A673 (cell line): ENCODE measurements at regions not wholly inside any gene's neighbourhood (a gene's known extent, or its start where the extent isn't known, plus 50 kb on each side); places are given as distances from the start of the nearest gene placed in this dataset.

ENCODE experiments used
- BruUV-seq: library from RNA; stranded (reverse); fragments of 400-500 nt; replicated peaks from 2 replicates; lab custom pipeline; 2021; lab: Mats Ljungman, UMichigan
- CTCF ChIA-PET: fragments of 300-600 bp; sonication (Branson Sonifier 250); formaldehyde crosslinking; loops from one replicate; lab custom pipeline; 2022; ENCODE audit warnings: antibody characterized with exemption; lab: Charles Lee
- POLR2A ChIA-PET: fragments of 300-600 bp; sonication (Branson Sonifier 250); formaldehyde crosslinking; loops from one replicate; lab custom pipeline; 2022; ENCODE audit warnings: antibody characterized with exemption; ENCODE audit not compliant: low non-redundant PET; lab: Charles Lee
- DNase-seq: peaks from one replicate; pipeline ENCODE4 v3.0.0-alpha.2; 2015; ENCODE audit warnings: low spot score
- H3K27ac ChIP-seq: fragments of 200-600 bp; sonication (generic); 2 replicates; pipeline ENCODE4 v1.5.1; 2016; ENCODE audit warnings: mixed run types, low read depth, mild to moderate bottlenecking, mixed read lengths, antibody characterized with exemption, low read length; ENCODE audit not compliant: poor library complexity, severe bottlenecking
- H3K27me3 ChIP-seq: fragments of 200-600 bp; sonication (generic); replicated peaks from 2 replicates; pipeline ENCODE4 v1.6.1; 2017; ENCODE audit warnings: mixed run types, low read depth, mild to moderate bottlenecking, mixed read lengths, antibody characterized with exemption, low read length; ENCODE audit not compliant: insufficient read depth, poor library complexity
- H3K36me3 ChIP-seq: fragments of 200-600 bp; sonication (generic); 2 replicates; pipeline ENCODE4 v1.6.1; 2016; ENCODE audit warnings: mixed run types, mild to moderate bottlenecking, mixed read lengths, antibody characterized with exemption, low read length; ENCODE audit not compliant: insufficient read depth, poor library complexity, severe bottlenecking
- H3K4me1 ChIP-seq: fragments of 200-600 bp; sonication (generic); 2 replicates; pipeline ENCODE4 v1.6.1; 2017; ENCODE audit warnings: mixed run types, mild to moderate bottlenecking, mixed read lengths, antibody characterized with exemption, low read length; ENCODE audit not compliant: insufficient read depth, poor library complexity, severe bottlenecking
- H3K4me3 ChIP-seq: fragments of 200-600 bp; sonication (generic); 2 replicates; pipeline ENCODE4 v1.5.1; 2016; ENCODE audit warnings: low read depth, mixed run types, mild to moderate bottlenecking, mixed read lengths, low read length; ENCODE audit not compliant: poor library complexity, severe bottlenecking
- H3K9me3 ChIP-seq: fragments of 200-600 bp; sonication (generic); 2 replicates; pipeline ENCODE4 v1.6.1; 2016; ENCODE audit warnings: mixed run types, low read depth, mild to moderate bottlenecking, mixed read lengths, antibody characterized with exemption, low read length; ENCODE audit not compliant: poor library complexity, severe bottlenecking
- EZH2 ChIP-seq: fragments of 200-600 bp; sonication (generic); IDR thresholded peaks from 2 replicates; pipeline ENCODE4 v1.6.1; 2017; ENCODE audit warnings: borderline replicate concordance, low read depth, mild to moderate bottlenecking, mixed read lengths, antibody characterized with exemption, low read length; ENCODE audit not compliant: poor library complexity, severe bottlenecking
- intact Hi-C: fragments of 100-400 bp; cut with micrococcal nuclease; formaldehyde crosslinking; loops from one replicate; pipeline ENCODE4 v1.10.0; 2022; ENCODE audit not compliant: unreplicated experiment
- TF ChIP-seq, protein P1 (sequence below): fragments of 300-800, 200-600 bp; sonication (generic); conservative IDR thresholded peaks from 2 replicates; pipeline ENCODE4 v1.5.1; 2017; ENCODE audit warnings: low read depth, mild to moderate bottlenecking, antibody characterized with exemption, low read length, moderate library complexity, mixed read lengths

DNA sequence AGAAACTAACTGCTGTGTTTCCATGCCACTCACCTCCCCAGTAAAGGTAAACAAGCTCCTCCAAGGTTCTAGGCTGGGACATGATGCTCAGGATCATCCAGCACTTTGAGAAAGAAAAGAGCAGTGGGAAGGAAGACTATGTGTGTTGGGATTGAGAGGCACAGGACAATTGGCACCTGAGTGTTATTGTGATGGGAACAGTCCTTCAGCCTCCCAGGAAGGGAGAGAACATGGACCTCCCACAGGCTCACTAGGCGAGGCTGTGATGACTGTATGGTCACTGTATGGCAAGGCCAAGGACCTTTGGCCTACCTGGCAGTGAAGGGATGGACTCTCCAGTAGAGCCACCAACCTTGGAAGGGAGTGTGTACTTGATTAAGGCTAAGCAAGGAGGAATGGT lies 123.2 kb upstream of the UNC5B start:
- intact Hi-C loops = no loop called here
- CTCF ChIA-PET = no interaction called here

DNA sequence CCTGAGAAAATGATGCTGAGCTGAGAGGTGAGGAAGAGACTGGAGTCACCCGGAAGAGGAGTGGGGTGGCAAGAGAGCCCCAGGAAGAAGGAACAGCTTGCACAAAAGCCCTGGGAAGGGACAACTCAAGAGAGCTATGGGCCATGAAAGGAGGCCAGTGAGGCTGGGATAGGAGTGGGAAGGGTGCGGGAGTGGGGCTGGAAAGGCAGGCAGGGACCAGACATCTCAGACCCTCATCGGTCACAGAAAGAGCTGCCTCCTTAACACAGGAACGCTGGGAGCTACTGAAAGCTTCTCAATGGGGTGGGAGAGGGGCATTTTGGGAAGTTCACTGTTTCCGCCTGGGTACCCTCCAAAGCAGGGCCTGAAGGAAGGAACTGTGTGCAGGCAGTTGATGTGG lies 122.0 kb upstream of the UNC5B start:
- Histone ChIP-seq H3K27ac (no peak overlapping the region), H3K9me3 (no peaks in the 10 kb centered on the region), H3K36me3 (no peaks in the 10 kb centered on the region), H3K4me3 (no peak overlapping the region), H3K27me3 (no peaks in the 10 kb centered on the region), H3K4me1 (no peaks in the 10 kb centered on the region)
- CTCF ChIA-PET = no interaction called here
- intact Hi-C loops = no loop called here
- POLR2A ChIA-PET = no interaction called here
- TF ChIP-seq, protein P1, sequence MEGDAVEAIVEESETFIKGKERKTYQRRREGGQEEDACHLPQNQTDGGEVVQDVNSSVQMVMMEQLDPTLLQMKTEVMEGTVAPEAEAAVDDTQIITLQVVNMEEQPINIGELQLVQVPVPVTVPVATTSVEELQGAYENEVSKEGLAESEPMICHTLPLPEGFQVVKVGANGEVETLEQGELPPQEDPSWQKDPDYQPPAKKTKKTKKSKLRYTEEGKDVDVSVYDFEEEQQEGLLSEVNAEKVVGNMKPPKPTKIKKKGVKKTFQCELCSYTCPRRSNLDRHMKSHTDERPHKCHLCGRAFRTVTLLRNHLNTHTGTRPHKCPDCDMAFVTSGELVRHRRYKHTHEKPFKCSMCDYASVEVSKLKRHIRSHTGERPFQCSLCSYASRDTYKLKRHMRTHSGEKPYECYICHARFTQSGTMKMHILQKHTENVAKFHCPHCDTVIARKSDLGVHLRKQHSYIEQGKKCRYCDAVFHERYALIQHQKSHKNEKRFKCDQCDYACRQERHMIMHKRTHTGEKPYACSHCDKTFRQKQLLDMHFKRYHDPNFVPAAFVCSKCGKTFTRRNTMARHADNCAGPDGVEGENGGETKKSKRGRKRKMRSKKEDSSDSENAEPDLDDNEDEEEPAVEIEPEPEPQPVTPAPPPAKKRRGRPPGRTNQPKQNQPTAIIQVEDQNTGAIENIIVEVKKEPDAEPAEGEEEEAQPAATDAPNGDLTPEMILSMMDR = no peak
- no peak for TF ChIP-seq EZH2
- no peak for DNase-seq
- BruUV-seq = no TSS peak

More for the DNA sequence above, 123.2 kb upstream of the UNC5B start:
- POLR2A ChIA-PET = no interaction called here
- no peaks in the 10 kb centered on the region for H3K36me3 ChIP-seq
- BruUV-seq = no TSS peak
- no peak overlapping the region for H3K27ac ChIP-seq
- no peaks in the 10 kb centered on the region for H3K4me1 ChIP-seq
- no peak overlapping the region for H3K4me3 ChIP-seq
- no peaks in the 10 kb centered on the region for H3K9me3 ChIP-seq
- TF ChIP-seq, protein P1 = no peak
- TF ChIP-seq EZH2 = no peak
- H3K27me3 ChIP-seq = no peaks in the 10 kb centered on the region
- DNase-seq = no peak

DNA sequence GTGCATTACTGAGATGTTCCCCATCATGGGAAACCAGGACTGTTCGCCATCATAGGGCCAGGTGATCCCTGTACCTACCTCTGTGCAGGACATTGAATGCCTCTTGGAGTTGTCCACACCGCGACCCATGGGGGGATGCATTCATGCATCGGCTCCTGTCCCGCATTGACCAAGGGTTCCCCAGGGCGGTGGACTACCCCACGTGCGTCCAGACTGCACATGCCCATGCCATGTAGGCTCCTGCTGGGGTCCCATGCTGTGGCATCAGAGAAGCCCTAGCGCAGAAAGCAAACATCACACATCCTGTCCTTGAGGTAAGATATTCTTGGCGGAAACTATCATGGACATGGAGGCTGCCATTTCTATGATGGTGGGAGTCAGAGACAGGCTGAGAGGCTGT lies 121.6 kb upstream of the UNC5B start:
- no peak overlapping the region for H3K27ac ChIP-seq
- H3K4me1 ChIP-seq = no peaks in the 10 kb centered on the region
- DNase-seq = no peak
- intact Hi-C loops = no loop called here
- no peaks in the 10 kb centered on the region for H3K9me3 ChIP-seq
- TF ChIP-seq, protein P1 = no peak
- TF ChIP-seq EZH2 = no peak
- H3K4me3 ChIP-seq = no peak overlapping the region
- H3K36me3 ChIP-seq = no peaks in the 10 kb centered on the region
- POLR2A ChIA-PET = no interaction called here
- H3K27me3 ChIP-seq = no peaks in the 10 kb centered on the region
- CTCF ChIA-PET = no interaction called here
- BruUV-seq = no TSS peak
